ENCODE measurements at regions not wholly inside any gene's neighbourhood (a gene's known extent, or its start where the extent isn't known, plus 50 kb on each side); places are given as distances from the start of the nearest gene placed in this dataset.

- TF ChIP-seq NPAS2 (CRISPR knock-in tag; IDR thresholded peaks at IDR 0.05; ENCODE audit: borderline replicate concordance) (no peak), CTCF (IDR thresholded peaks at IDR 0.05) (no peak)
Measured at GRCh38 chr4:148780426-148781005, 338.3 kb upstream of the NR3C2 start.
